ENCODE measurements at regions not wholly inside any gene's neighbourhood (a gene's known extent, or its start where the extent isn't known, plus 50 kb on each side); places are given as distances from the start of the nearest gene placed in this dataset.
A peak's percentile ranks its signal among the peaks of the same experiment; 100 is the strongest.

DNA sequence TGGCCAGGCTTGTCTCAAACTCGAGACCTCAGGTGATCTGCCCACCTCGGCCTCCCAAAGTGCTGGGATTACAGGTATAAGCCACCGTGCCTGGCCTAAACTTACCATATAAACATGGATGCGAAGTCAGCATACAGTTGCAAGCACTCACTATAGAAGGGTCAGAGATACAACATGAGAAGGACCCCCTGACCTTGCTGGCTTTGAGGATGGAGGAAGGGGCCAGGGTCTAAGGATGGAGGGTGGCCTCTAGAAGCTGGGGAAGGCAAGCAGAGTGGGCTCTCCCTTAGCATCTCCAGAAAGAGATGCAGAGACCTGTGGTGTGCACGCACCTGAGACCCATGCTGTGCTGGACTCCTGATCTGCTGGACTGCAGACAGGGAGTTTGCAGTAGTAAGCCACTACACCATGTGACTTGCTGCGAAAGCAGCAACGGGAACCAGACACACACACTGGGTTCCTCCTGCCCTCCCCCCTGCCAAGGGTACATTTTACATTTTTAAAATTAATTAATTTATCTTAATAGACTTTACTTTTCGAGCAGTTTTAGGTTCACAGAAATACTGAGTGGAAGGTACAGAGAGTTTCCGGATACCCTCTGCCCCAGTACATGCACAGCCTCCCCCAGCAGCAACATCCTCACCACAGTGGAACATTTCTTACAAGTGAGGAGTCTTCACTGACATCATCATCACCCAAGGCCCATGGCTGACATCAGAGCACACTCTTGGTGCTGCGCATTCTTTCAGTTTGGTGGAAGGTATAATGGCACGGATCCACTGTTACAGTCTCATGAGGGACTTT, 170.1 kb upstream of the B3GAT1 start:
- H3K27me3 ChIP-seq (replicated peaks in 1 of 4; ENCODE audit: control insufficient read depth in 3 of 4, extremely low read depth in 1 of 4, insufficient read depth in 3 of 4, low read length in 3 of 4) = no peaks in the 10 kb centered on the region; a peak in 2 of 7 replicates
- DNase-seq (ENCODE audit: low read depth in 1 of 2, low spot score in 2 of 2) (peak in 1 of 2 experiments; percentile 17), FAIRE-seq (no peak)
- peaks cover 0 to 5% (median 0%) of the 10 kb centered on the region in 4 experiments; a peak in 1 of 7 replicates for H3K4me1 ChIP-seq (replicated peaks in 1 of 4; ENCODE audit: control insufficient read depth in 3 of 4, insufficient read depth in 4 of 4, low read length in 3 of 4)
- no peak overlapping the region for H2BK5ac ChIP-seq (ENCODE audit: low read depth, low read length)
- H3K4me3 ChIP-seq (ENCODE audit: extremely low read depth in 1 of 4, insufficient read depth in 2 of 4, low read depth in 3 of 4, low read length in 4 of 4) = no peak overlapping the region
- H3K79me2 ChIP-seq (ENCODE audit: control insufficient read depth in 1 of 2, insufficient read depth in 2 of 2, low read length in 2 of 2) = no peaks in the 10 kb centered on the region
- H2BK12ac ChIP-seq (ENCODE audit: low read depth, low read length) = no peak overlapping the region
- H4K20me1 ChIP-seq (replicated peaks in 1 of 2; ENCODE audit: control insufficient read depth in 1 of 2, insufficient read depth in 2 of 2, low read length in 2 of 2) = no peaks in the 10 kb centered on the region
- H4K5ac ChIP-seq (ENCODE audit: insufficient read length, low read depth, low read length) = no peak overlapping the region
- no peaks in the 10 kb centered on the region for H3K36me3 ChIP-seq (ENCODE audit: control insufficient read depth in 2 of 4, insufficient read depth in 4 of 4, low read length in 3 of 4)
- H4K8ac ChIP-seq (ENCODE audit: extremely low read depth, insufficient read depth, low read length) = no peak overlapping the region
- no peak overlapping the region for H2BK15ac ChIP-seq (ENCODE audit: low read length)
- ChIA-PET POLR2A (ENCODE audit: partially characterized antibody) (no interaction called here), CTCF (ENCODE audit: partially characterized antibody) (interaction anchor here (0.5 kb wide), 1 partner anchor 14 kb away, joined by 3 read pairs; no protein-coding TSS in a partner anchor)
- H3K23ac ChIP-seq (ENCODE audit: insufficient read length) = no peak overlapping the region
- H3K23me2 ChIP-seq (ENCODE audit: low read depth, low read length) = no peaks in the 10 kb centered on the region
- H3K9ac ChIP-seq (replicated peaks in 1 of 4; ENCODE audit: extremely low read depth in 1 of 4, low read depth in 3 of 4, low read length in 3 of 4) = no peak overlapping the region
- no peak overlapping the region for H3K18ac ChIP-seq (ENCODE audit: extremely low read depth, low read length)
- no peak overlapping the region for H3K27ac ChIP-seq (ENCODE audit: low read depth, low read length)
- no peak overlapping the region for H2BK20ac ChIP-seq (ENCODE audit: low read length)
- H3K4ac ChIP-seq (replicated peaks; ENCODE audit: insufficient read length, low read depth, low read length) = no peak overlapping the region
- H3K56ac ChIP-seq (replicated peaks; ENCODE audit: insufficient read length, low read depth, low read length) = no peak overlapping the region
- no peak overlapping the region for H2BK120ac ChIP-seq (replicated peaks; ENCODE audit: low read depth, low read length)
- H2AK5ac ChIP-seq (ENCODE audit: low read depth, low read length) = no peak overlapping the region
- H3K9me3 ChIP-seq (ENCODE audit: insufficient read depth in 2 of 2, low read depth in 1 of 2, low read length in 1 of 2) = no peaks in the 10 kb centered on the region
- H3K14ac ChIP-seq (ENCODE audit: insufficient read length) = no peak overlapping the region
- WGBS, 2 experiments (ENCODE audit: extremely low coverage in 1 of 2, insufficient coverage in 1 of 2, insufficient read length in 1 of 2, insufficient replicate concordance in 2 of 2, low coverage in 1 of 2, low lambda C conversion rate in 2 of 2, missing lambda C conversion rate in 1 of 2) = 89% methylated on average over 11 of the region's 11 CpGs; no CpG with 5 or more reads in 1 of the 2 experiments
- H3K4me2 ChIP-seq (ENCODE audit: insufficient read depth in 1 of 2, low read depth in 2 of 2, low read length in 2 of 2) = no peak overlapping the region
- TF ChIP-seq BCL11A (IDR thresholded peaks at IDR 0.05; ENCODE audit: low read depth in 2 of 2, low read length in 2 of 2) = no peak
- TF ChIP-seq, protein P1, sequence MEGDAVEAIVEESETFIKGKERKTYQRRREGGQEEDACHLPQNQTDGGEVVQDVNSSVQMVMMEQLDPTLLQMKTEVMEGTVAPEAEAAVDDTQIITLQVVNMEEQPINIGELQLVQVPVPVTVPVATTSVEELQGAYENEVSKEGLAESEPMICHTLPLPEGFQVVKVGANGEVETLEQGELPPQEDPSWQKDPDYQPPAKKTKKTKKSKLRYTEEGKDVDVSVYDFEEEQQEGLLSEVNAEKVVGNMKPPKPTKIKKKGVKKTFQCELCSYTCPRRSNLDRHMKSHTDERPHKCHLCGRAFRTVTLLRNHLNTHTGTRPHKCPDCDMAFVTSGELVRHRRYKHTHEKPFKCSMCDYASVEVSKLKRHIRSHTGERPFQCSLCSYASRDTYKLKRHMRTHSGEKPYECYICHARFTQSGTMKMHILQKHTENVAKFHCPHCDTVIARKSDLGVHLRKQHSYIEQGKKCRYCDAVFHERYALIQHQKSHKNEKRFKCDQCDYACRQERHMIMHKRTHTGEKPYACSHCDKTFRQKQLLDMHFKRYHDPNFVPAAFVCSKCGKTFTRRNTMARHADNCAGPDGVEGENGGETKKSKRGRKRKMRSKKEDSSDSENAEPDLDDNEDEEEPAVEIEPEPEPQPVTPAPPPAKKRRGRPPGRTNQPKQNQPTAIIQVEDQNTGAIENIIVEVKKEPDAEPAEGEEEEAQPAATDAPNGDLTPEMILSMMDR (IDR thresholded peaks at IDR 0.05; ENCODE audit: control extremely low read depth in 1 of 3, insufficient read depth in 1 of 3, low read depth in 1 of 3, low read length in 3 of 3) = no peak
- H2AFZ ChIP-seq (ENCODE audit: low read length) = no peak overlapping the region; the same call in 1 of the 2 replicates
- no peak overlapping the region for H4K91ac ChIP-seq (replicated peaks; ENCODE audit: insufficient read length, low read length)
- H3K79me1 ChIP-seq (ENCODE audit: low read depth, low read length) = no peaks in the 10 kb centered on the region
